NCI-H2227 (cell line): ENCODE measurements at regions not wholly inside any gene's neighbourhood (a gene's known extent, or its start where the extent isn't known, plus 50 kb on each side); places are given as distances from the start of the nearest gene placed in this dataset.

ENCODE experiments used
- DNase-seq: peaks from one replicate; lab custom pipeline; 2025; ENCODE audit not compliant: unreplicated experiment; lab: John Stamatoyannopoulos, UW

DNA sequence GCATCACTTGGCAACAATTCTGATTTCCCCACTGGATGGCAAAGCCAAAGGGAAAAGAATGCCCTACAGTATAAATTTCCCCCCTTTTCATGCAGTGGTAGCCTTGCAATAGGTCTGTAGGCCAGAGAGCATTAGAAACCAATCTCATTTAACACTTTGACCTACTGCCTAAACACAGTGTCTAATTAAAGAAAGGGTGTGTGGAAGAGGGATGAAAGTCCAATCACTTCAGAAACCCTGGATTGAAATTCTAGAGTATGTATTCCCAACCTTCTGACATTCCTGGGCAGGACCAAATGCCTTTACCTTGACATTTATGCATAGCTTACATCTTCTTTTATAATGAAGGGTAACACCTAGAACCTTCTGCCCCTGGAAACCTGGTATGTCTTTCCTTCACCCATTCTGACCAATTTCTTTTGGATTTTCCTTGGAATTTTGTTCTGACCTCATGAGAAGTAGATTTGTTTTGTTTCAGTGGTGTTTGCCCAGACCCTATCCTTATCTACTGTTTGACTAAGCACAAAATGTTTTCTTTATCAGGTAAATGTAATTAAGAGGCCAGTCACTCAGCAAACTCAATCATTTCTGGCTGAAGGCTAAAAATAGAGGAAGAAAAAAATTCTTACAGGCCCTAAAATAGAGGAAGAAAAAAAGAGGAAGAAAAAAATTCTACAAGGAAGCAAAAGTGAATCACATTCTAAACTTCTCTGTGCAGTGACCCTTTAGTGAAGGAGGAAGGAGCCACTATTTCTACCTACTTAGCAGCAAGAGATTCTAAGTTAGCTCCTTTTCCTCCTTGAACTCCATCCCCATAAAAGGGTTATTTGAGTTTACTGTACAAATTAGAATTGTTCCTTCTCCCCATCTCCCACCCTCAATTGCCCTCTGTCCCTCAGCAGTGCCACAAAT is 129.5 kb upstream of the DSCAM start:
- no peak for DNase-seq

DNA sequence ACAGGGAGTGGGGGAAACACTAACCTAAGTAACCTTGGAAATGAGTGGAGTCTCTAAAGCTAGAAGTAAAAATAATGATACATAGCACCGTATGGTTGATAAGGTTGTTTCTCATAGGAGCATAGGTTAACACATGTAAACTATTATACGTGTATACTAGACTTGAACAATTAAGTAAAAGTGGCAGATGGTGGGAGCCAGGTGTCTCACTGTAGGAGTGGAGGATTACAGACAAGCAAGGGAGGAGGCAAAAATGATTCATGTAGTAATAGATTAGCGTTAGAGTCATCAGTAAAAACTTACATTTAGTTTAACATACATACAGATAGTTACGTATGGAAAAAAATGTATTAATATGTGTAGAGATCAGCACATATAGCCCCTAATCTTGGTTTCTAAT is 138.4 kb upstream of the DSCAM start:
- no peak for DNase-seq

- DNase-seq = no peak
Observed at GRCh38 chr21:40990366-40990765, 143.4 kb upstream of the DSCAM start.

DNA sequence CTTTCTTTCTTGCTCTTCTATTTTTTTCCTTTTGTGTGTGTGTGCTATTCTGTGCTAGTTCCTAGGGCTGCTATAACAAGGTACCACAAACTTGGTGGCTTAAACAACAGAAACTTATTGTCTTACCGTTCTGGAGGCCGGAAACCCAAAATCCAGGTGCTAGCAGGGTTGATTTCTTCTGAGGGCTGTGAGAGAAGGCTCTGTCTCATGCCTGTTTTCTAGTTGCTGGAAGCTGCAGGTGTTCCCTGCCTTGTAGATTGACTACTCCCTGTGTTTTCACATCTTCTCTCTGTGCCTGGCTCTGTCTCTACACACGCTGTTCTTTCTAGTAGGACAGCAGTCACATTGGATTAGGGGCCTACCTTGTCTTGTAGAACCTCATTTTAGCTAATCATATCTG is 150.9 kb upstream of the DSCAM start:
- DNase-seq = no peak

DNA sequence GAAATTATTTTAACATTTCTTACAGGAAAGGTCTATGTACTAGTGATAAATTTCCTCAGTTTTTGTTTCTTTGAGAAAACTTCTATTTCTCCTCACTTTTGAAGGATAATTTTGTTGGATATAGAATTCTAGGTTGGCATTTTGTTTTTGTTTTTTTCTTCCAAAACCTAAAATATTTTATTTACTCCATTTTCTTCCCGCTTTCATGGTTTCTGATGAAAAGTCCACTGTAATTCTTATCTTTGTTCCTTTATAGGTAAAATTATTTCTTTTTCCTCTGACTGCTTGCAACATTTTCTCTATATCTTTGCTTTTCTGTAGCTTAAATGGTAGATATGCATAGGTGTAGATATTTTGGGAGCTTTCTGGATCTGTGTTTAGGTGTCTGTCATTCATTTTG is 153.9 kb upstream of the DSCAM start:
- no peak for DNase-seq

DNA sequence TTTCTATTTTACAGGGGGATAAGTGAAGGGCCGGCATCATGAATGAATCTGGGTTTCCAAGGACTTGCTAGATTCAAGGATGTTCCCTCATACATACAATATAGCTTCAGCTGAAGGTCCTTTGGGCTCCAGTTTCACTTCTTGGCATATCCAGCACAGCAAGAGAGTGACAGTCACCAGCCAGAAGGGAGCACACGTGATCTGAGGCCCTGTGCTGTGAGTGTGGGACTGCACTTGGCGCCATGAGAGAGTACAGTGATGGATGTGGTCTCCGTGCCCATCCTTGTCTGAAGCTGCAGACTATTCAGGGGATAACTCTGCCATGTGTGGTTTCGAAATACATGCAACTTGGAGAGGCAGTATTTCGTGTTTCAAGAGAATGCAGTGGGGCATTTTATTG is 159.7 kb upstream of the DSCAM start:
- DNase-seq = no peak

DNA sequence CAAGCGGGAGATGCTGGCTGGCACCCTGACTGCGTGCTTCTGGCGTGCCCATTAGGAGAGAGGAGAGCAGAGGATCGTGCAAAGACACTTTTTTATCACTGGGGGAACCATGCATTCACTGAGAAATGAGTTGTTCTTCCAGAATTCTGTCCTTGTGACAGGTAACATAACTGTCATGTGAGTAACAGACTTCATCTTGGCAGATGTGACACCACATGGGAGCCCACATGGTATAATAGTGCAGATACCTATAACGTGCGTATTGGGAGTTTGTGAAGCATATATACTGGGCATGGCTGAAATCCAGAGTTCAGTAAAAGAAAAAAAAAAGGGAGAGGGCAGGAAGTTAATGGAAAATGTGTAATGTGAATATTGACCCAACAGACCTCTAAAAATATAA is 159.6 kb upstream of the BACE2 start:
- no peak for DNase-seq

GRCh38 chr21:41008974-41009373 is 159.0 kb upstream of the BACE2 start:
- no peak for DNase-seq

- peak; percentile 13 for DNase-seq
Observed at GRCh38 chr21:41009398-41010100, 158.4 kb upstream of the BACE2 start.

- no peak for DNase-seq
Observed at GRCh38 chr21:41010101-41010435, 157.9 kb upstream of the BACE2 start.

DNA sequence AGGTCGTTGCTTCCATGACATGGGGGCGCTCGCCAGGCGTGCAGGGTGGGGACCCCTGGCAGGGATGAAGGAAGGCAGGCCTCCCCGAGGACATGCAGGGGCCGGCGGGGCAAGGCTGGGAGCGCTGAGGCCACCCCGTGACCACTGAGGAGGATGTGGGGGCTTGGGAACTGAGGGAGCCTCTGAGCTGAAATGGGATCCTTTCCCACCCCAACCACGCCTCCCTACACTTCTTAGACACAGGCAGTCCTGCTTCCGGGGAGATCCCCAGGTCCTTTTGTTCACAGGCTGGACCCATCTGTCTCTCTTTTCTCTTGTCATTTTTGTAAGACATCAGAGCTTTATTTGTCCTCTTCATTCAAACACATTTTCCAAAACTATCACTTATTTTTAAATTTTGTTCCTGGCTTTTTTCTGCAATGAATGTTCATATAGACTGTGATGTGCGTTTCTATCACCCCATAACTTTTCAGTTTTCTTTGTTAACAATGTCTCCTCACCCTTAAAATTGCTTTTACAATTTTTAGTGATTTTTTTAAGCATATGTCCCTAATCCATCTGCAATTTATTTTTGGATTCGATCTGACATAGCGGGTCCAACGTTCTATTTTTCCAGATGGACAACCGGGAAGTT is 156.7 kb upstream of the BACE2 start:
- DNase-seq = no peak

GRCh38 chr21:41011951-41012366 is 156.0 kb upstream of the BACE2 start:
- DNase-seq = no peak

GRCh38 chr21:41012425-41012824 is 155.5 kb upstream of the BACE2 start:
- DNase-seq = no peak

- DNase-seq = no peak
Observed at GRCh38 chr21:41016472-41016871, 151.5 kb upstream of the BACE2 start.

DNA sequence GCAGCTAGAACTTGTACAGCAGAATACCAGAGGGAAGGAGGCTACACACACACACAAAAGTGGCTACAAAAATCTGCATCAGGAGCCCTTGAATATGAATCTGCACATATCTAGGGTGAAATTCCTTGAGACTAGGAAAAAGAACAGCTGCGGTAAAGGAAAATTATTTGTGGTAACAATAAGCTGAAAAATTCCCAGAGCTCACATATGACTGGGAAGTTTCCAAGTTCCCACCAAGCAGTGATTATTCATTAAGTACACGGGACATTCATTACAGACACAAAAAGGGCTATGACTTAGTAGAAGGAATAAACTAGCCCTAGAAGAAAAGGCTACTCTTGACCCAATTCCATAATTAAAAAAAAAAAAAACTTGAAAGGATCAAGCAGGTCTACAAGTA is 149.5 kb upstream of the BACE2 start:
- DNase-seq = no peak

DNA sequence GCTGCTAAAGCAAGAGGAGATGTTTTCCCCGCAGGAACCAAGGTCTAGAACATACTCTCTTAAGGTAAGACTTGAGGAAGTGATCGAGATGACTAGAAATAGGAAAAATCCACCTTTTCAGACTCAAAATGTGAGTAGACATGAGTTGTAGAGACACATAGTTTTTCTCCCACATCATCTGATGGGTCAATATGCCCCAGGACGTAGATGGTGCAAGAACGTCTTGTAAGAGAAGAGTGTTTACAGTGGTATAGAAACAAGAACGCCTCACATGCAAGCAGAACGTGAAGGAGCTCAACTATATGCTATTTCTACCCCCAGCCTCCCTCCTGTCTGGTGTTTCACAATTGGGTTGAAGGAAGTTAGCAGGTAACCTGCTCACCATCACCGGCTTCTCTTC is 144.0 kb upstream of the BACE2 start:
- no peak for DNase-seq

- no peak for DNase-seq
Observed at GRCh38 chr21:41024341-41024740, 143.6 kb upstream of the BACE2 start.

DNA sequence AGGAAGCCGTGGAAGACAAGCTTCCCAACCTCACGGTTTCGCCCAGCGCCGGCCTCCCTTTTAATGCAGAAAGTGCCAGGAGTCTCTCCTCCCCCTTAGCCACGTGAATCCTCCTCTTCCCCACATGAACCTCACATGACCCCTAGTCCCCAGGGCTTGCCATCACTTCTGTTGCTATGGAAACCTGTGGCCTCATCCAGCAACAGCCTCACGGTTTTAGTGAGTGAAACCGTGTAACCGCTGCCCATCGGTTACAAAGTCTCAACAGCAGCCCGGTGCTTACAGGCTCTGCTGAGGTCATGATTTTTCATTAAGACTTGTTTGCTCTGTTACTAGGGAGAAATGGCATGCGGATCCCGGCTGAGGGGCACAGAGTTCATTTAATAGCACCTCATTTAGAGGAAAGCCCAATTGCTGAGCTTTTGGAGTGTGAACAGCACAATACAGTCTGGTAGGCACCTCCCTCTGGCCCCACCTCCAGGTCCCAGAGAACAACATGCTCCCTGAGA is 143.2 kb upstream of the BACE2 start:
- peak; percentile 76 for DNase-seq

- no peak for DNase-seq
Observed at GRCh38 chr21:41029571-41029970, 138.4 kb upstream of the BACE2 start.

DNA sequence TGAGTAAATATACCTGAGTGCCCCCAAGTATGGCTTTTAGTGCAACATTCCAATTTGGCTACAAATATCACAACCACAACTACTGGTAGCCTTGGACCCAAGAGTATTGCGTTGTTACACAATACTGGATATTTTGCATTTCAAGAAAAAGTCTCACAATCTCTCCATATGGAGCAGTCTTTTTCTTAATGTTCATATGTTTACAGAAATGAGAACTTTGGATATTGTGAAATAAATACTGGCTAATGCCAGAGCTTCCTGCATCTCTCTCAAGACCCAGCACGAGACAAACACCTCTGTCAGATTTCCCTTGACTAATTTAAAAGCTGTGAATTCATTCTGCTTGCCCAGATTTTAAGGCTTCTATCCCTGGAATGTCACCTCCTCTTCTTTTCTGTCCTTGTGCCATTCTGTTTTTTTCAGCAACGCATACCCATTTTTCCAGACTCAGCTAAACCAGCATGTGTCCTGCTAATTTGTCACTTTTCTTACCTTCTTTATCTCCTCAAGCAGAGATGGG is 136.2 kb upstream of the BACE2 start:
- DNase-seq = no peak

DNA sequence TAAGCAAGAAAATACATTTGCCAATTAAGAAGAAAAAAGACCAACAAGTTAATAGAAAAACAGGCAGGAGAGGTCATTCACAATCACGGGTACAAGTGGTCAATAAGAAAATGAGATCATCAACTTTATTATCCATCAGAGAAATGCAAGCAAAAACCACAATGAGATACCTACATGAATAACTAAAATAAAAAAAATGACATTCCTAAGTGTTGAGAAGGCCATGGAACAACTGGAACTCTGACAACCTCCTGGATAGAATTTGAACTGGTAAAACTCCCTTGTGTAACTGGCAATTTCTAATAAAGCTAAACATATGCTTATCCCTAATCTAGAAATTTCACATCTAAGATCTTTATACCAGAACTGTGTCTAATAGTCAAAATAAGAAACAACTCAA is 135.4 kb upstream of the BACE2 start:
- DNase-seq = no peak

DNA sequence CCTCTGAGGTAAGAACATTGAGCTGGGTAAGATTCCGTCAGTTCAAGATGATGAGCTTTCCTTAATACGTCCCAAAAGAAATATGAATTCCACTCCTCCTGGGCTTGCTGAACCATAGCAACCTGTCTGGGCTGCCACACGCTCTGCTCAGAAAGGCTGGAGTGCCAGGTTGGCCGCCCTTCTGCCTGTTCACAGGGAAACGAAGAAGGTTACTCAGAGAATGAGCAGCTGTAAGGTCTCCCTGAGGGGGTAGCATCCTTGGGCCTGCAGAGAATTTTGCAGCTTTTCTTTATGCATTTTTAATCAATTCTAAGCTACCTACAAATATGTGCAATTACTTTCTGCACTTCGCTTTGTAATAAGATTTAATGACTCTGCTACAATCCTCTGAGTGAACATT is 130.7 kb upstream of the BACE2 start:
- no peak for DNase-seq
